ENCODE measurements at regions not wholly inside any gene's neighbourhood (a gene's known extent, or its start where the extent isn't known, plus 50 kb on each side); places are given as distances from the start of the nearest gene placed in this dataset.

DNA sequence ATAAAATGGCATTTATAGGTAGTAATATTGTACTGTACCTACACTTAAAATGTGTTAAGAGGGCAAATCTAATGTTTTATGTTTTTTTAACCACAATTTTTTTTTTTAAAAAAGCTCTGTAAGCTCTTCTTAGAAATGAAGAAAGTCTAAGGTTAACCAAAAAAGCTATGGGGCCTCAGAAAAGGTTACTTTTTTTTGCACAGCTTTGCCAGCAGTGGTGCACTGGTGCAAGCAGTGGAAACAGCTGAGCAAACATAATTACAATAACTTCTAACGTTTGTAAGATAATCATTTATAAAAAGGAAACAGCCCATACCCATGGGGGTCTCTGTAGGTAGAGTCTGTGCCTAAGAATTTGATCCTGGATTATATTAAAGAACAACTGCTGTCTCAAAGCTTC is 85.1 kb upstream of the NID2 start:
- TF ChIP-seq, protein P1, sequence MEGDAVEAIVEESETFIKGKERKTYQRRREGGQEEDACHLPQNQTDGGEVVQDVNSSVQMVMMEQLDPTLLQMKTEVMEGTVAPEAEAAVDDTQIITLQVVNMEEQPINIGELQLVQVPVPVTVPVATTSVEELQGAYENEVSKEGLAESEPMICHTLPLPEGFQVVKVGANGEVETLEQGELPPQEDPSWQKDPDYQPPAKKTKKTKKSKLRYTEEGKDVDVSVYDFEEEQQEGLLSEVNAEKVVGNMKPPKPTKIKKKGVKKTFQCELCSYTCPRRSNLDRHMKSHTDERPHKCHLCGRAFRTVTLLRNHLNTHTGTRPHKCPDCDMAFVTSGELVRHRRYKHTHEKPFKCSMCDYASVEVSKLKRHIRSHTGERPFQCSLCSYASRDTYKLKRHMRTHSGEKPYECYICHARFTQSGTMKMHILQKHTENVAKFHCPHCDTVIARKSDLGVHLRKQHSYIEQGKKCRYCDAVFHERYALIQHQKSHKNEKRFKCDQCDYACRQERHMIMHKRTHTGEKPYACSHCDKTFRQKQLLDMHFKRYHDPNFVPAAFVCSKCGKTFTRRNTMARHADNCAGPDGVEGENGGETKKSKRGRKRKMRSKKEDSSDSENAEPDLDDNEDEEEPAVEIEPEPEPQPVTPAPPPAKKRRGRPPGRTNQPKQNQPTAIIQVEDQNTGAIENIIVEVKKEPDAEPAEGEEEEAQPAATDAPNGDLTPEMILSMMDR (IDR thresholded peaks at IDR 0.05): no peak
- TF ChIP-seq ZFX (IDR thresholded peaks at IDR 0.05; ENCODE audit: borderline replicate concordance): no peak

Data from 22Rv1 (cell line).